Epithelial cell of proximal tubule (primary cell): ENCODE measurements at regions not wholly inside any gene's neighbourhood (a gene's known extent, or its start where the extent isn't known, plus 50 kb on each side); places are given as distances from the start of the nearest gene placed in this dataset.

Source experiments
- DNase-seq: peaks from one replicate; pipeline ENCODE4 v3.0.0-alpha.2; 2011; ENCODE audit warnings: low read depth
- H3K4me3 ChIP-seq: 2 replicates; pipeline ENCODE4 v1.5.1; 2011; ENCODE audit warnings: low read depth, mild to moderate bottlenecking, low read length
- CTCF ChIP-seq: conservative IDR thresholded peaks from 2 replicates; pipeline ENCODE4 v1.5.1; 2012; ENCODE audit warnings: low read depth, mild to moderate bottlenecking, low read length

- no peak for DNase-seq
- H3K4me3 ChIP-seq: no peak overlapping the region
- no peak for TF ChIP-seq CTCF
These were observed 118.2 kb upstream of the OLIG2 start for GRCh38 chr21:32907521-32907920.

- no peak for DNase-seq
- H3K4me3 ChIP-seq: no peak overlapping the region
- TF ChIP-seq CTCF: no peak
These were observed 117.2 kb upstream of the OLIG2 start for GRCh38 chr21:32908534-32908933.

GRCh38 chr21:32909393-32909792, 116.3 kb upstream of the OLIG2 start:
- no peak overlapping the region for H3K4me3 ChIP-seq
- TF ChIP-seq CTCF: no peak
- no peak for DNase-seq

- no peak for TF ChIP-seq CTCF
- no peak overlapping the region for H3K4me3 ChIP-seq
- no peak for DNase-seq
These were observed 111.2 kb upstream of the OLIG2 start for GRCh38 chr21:32914424-32915039.

- DNase-seq: no peak
- H3K4me3 ChIP-seq: no peak overlapping the region
- TF ChIP-seq CTCF: no peak
These were observed 110.6 kb upstream of the OLIG2 start for GRCh38 chr21:32915099-32915498.

GRCh38 chr21:32916088-32916487, 109.6 kb upstream of the OLIG2 start:
- no peak overlapping the region for H3K4me3 ChIP-seq
- TF ChIP-seq CTCF: no peak
- no peak for DNase-seq

- no peak overlapping the region for H3K4me3 ChIP-seq
- peak; percentile 34 for TF ChIP-seq CTCF
- DNase-seq: no peak
These were observed 109.1 kb upstream of the OLIG2 start for GRCh38 chr21:32916522-32917099.
